Right ventricle myocardium inferior (tissue), 1 donor: ENCODE measurements at regions not wholly inside any gene's neighbourhood (a gene's known extent, or its start where the extent isn't known, plus 50 kb on each side); places are given as distances from the start of the nearest gene placed in this dataset.

Experiments used
- ATAC-seq: fragments of 200-7000 bp; cut with Tn5 transposase; one replicate; pipeline ENCODE4 v1.9.1; 2020; ENCODE audit warnings: mild to moderate bottlenecking, moderate library complexity
- DNase-seq: peaks from one replicate; pipeline ENCODE4 v3.0.0; 2021; ENCODE audit errors: missing footprints
- intact Hi-C: fragments of 100-400 bp; cut with DNase I; formaldehyde crosslinking; loops from one replicate; pipeline ENCODE4 v1.11.0; 2022
- donor health status: DM: no; HTN: yes; CAD: no; lungs with severe emphysema.

GRCh38 chr13:85969331-85969730, 170.1 kb upstream of the SLITRK6 start:
- DNase-seq (no peak), ATAC-seq (no peak)
- intact Hi-C loops, result no loop called here

GRCh38 chr13:85935868-85936467, 136.7 kb upstream of the SLITRK6 start:
- DNase-seq (no peak), ATAC-seq (no peak)
- intact Hi-C loops, result no loop called here

GRCh38 chr13:85930108-85930507, 130.9 kb upstream of the SLITRK6 start:
- no peak for DNase-seq
- ATAC-seq, result no peak
- intact Hi-C loops, result no loop called here

GRCh38 chr13:85910962-85911361, 111.7 kb upstream of the SLITRK6 start:
- intact Hi-C loops, result no loop called here
- ATAC-seq, result no peak

GRCh38 chr13:85900521-85900920, 101.3 kb upstream of the SLITRK6 start:
- ATAC-seq (no peak), DNase-seq (no peak)
- intact Hi-C loops, result no loop called here

More at GRCh38 chr13:85910962-85911361, 111.7 kb upstream of the SLITRK6 start:
- DNase-seq, result no peak

- DNase-seq (no peak), ATAC-seq (no peak)
- intact Hi-C loops, result no loop called here
These were observed 97.6 kb upstream of the SLITRK6 start for GRCh38 chr13:85896516-85897450.

GRCh38 chr13:85887406-85887805, 88.2 kb upstream of the SLITRK6 start:
- DNase-seq, result no peak
- intact Hi-C loops, result no loop called here
- no peak for ATAC-seq

GRCh38 chr13:85879014-85879413, 79.8 kb upstream of the SLITRK6 start:
- ATAC-seq, result no peak
- no peak for DNase-seq
- intact Hi-C loops, result no loop called here

- no peak for ATAC-seq
- intact Hi-C loops, result no loop called here
These were observed 65.8 kb upstream of the SLITRK6 start for GRCh38 chr13:85864963-85865530.

GRCh38 chr13:85853901-85854663, 54.9 kb upstream of the SLITRK6 start:
- ATAC-seq (no peak), DNase-seq (peak; percentile 48)
- intact Hi-C loops, result no loop called here

More at GRCh38 chr13:85864963-85865530, 65.8 kb upstream of the SLITRK6 start:
- DNase-seq, result no peak

GRCh38 chr13:85853161-85853894, 54.1 kb upstream of the SLITRK6 start:
- DNase-seq (peak; percentile 41), ATAC-seq (no peak)
- intact Hi-C loops, result no loop called here
